Chondrocyte (in vitro differentiated cells): ENCODE measurements at regions not wholly inside any gene's neighbourhood (a gene's known extent, or its start where the extent isn't known, plus 50 kb on each side); places are given as distances from the start of the nearest gene placed in this dataset.

ENCODE experiments used
- DNase-seq: peaks from one replicate; pipeline ENCODE4 v3.0.0; 2021; ENCODE audit warnings: mixed read lengths, low spot score
- H3K27ac Mint-ChIP-seq: one replicate; pipeline ENCODE4 v1.8.0; 2021; ENCODE audit warnings: mild to moderate bottlenecking, moderate library complexity, mixed read lengths; ENCODE audit not compliant: unreplicated experiment
- H3K27me3 Mint-ChIP-seq: 2 replicates; pipeline ENCODE4 v1.8.0; 2021; ENCODE audit warnings: low read depth, mixed read lengths
- H3K36me3 Mint-ChIP-seq: 2 replicates; pipeline ENCODE4 v1.8.0; 2021; ENCODE audit warnings: low read depth, mixed read lengths
- H3K4me1 Mint-ChIP-seq: 2 replicates; pipeline ENCODE4 v1.8.0; 2021; ENCODE audit warnings: low read depth, mild to moderate bottlenecking, mixed read lengths
- H3K4me3 Mint-ChIP-seq: one replicate; pipeline ENCODE4 v1.8.0; 2021; ENCODE audit warnings: mild to moderate bottlenecking, moderate library complexity, mixed read lengths; ENCODE audit not compliant: unreplicated experiment
- H3K9me3 Mint-ChIP-seq: 2 replicates; pipeline ENCODE4 v1.8.0; 2021; ENCODE audit warnings: low read depth, mixed read lengths
- TF ChIP-seq, protein P1 (sequence below): fragments of 200-600 bp; sonication (generic); IDR thresholded peaks from 2 replicates; pipeline ENCODE4 v1.5.0; 2021; ENCODE audit warnings: antibody characterized with exemption, mild to moderate bottlenecking, moderate library complexity

DNA sequence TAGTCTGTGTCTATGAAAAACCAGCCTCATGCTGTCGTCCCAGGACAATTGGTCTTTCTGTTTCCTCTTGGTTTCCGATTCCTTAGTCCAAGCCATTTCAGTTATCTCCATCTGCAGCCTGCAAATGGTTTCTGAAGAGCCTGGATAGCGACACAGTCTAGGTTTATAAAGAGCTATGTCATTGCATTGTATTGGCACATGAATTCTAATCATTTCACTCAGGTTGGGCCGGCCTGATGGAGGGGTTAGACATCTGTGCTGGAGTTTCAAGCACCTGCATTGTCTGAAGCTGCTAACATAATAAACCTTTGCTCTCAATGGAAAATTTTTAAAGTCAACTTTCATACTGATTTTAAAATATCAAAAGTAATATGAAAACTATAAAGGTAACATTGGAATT, 232.6 kb upstream of the MAP3K7 start:
- no peak overlapping the region for H3K4me3 Mint-ChIP-seq
- H3K9me3 Mint-ChIP-seq, result peaks cover 5% of the 10 kb centered on the region
- no peak overlapping the region for H3K27ac Mint-ChIP-seq
- DNase-seq, result no peak
- peaks cover 5% of the 10 kb centered on the region for H3K27me3 Mint-ChIP-seq
- TF ChIP-seq, protein P1, sequence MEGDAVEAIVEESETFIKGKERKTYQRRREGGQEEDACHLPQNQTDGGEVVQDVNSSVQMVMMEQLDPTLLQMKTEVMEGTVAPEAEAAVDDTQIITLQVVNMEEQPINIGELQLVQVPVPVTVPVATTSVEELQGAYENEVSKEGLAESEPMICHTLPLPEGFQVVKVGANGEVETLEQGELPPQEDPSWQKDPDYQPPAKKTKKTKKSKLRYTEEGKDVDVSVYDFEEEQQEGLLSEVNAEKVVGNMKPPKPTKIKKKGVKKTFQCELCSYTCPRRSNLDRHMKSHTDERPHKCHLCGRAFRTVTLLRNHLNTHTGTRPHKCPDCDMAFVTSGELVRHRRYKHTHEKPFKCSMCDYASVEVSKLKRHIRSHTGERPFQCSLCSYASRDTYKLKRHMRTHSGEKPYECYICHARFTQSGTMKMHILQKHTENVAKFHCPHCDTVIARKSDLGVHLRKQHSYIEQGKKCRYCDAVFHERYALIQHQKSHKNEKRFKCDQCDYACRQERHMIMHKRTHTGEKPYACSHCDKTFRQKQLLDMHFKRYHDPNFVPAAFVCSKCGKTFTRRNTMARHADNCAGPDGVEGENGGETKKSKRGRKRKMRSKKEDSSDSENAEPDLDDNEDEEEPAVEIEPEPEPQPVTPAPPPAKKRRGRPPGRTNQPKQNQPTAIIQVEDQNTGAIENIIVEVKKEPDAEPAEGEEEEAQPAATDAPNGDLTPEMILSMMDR, result no peak
- H3K4me1 Mint-ChIP-seq, result no peaks in the 10 kb centered on the region
- no peaks in the 10 kb centered on the region for H3K36me3 Mint-ChIP-seq

DNA sequence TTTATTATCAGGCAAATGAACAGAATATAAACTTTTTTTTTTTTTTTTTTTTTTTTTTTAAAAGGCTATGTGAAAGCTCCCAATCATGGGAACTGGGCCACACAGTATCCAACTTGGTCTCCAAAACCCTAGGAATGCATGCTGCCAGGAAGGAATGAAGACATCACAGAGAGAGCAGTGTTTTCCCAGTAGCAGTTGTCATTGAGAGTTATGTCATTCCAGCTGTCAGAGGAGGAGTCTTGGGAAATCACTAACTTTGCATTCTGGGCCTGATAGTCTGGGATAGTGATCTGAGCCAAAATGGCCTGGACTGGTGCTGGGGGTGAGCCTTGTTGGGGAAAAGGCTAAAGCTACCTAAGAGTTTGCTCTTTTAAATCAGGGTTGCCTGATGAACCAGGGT, 231.3 kb upstream of the MAP3K7 start:
- no peaks in the 10 kb centered on the region for H3K36me3 Mint-ChIP-seq
- H3K4me3 Mint-ChIP-seq, result no peak overlapping the region
- no peak for DNase-seq
- TF ChIP-seq, protein P1, result no peak
- H3K27ac Mint-ChIP-seq, result no peak overlapping the region
- no peaks in the 10 kb centered on the region for H3K4me1 Mint-ChIP-seq
- peaks cover 3% of the 10 kb centered on the region for H3K27me3 Mint-ChIP-seq
- peaks cover 13% of the 10 kb centered on the region for H3K9me3 Mint-ChIP-seq

DNA sequence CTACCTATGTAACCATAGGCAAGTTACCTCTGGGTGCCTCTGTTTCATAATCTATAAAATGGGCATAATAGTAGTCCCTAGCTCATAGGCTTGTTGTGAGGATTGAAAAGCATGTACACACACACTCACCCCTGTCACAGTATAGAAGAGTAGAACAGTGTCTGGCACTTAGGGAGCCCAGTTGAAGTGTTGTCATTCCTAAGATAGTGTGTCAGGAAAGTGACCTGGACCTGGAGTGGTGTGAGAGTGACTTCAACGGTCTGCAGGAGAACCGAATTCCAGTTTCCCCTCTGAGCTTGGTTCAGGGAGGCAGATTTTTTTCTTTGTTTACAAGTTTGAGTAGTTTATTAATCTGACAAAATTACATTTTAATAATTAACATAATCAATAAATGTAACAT, 229.9 kb upstream of the MAP3K7 start:
- H3K36me3 Mint-ChIP-seq, result no peaks in the 10 kb centered on the region
- peaks cover 3% of the 10 kb centered on the region for H3K27me3 Mint-ChIP-seq
- H3K27ac Mint-ChIP-seq, result no peak overlapping the region

DNA sequence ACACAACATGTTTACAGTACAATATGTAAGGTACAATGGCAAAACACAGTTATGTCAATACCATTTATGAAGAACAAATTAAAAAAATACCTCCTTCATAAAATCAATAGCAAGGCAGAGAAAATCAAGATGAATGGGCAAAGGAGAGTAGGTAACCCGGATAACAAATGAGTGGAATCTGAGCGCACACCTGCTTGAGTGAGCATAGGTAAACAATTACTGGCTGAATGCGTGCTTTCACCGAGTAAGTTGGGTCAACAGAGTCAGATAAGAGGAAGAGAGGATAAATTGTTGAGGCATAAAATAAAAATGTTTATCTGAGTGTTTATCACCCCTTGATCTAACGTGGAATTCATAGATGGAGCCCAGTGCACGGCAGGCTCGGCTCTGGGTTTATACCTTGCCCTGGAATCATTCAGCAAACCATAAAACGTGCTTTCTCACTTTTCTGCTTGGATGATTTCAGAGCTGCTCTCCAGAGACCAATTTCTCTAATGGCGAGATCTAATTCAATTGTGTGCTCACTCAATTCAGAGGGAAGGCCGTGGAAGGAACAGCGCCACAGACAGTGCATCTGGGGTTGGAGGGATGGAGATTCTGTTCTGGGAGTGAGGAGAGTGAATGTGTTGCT, 224.8 kb upstream of the MAP3K7 start:
- no peaks in the 10 kb centered on the region for H3K4me1 Mint-ChIP-seq
- H3K9me3 Mint-ChIP-seq, result peaks cover 13% of the 10 kb centered on the region
- H3K27me3 Mint-ChIP-seq, result peaks cover 4% of the 10 kb centered on the region
- H3K4me3 Mint-ChIP-seq, result no peak overlapping the region
- no peak for DNase-seq
- TF ChIP-seq, protein P1, result no peak
- no peaks in the 10 kb centered on the region for H3K36me3 Mint-ChIP-seq
- no peak overlapping the region for H3K27ac Mint-ChIP-seq

More for the DNA sequence above, 229.9 kb upstream of the MAP3K7 start:
- TF ChIP-seq, protein P1, result no peak
- Mint-ChIP-seq H3K9me3 (peaks cover 13% of the 10 kb centered on the region), H3K4me3 (no peak overlapping the region), H3K4me1 (no peaks in the 10 kb centered on the region)
- no peak for DNase-seq

DNA sequence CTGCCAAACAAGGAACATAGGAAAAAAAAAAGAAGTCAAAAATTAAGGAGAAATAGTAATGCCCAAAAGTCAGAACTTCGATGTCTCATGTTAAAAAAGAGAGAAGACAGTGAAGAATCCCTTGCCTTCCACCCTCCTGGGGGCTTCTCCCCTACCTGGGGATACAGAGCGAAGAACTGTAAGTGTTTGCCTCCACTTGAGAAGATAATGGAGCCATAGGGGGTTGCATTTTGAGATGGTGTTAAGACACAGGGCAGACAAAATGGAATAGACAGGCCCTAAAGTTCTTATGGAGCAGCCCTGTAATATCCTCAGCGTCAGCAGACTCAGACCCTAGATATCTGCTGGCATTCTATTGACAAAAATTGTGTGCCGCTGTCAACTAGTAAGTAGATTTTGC, 222.2 kb upstream of the MAP3K7 start:
- TF ChIP-seq, protein P1, result no peak
- no peaks in the 10 kb centered on the region for H3K4me1 Mint-ChIP-seq
- H3K9me3 Mint-ChIP-seq, result peaks cover 4% of the 10 kb centered on the region
- H3K36me3 Mint-ChIP-seq, result no peaks in the 10 kb centered on the region
- H3K27ac Mint-ChIP-seq, result no peak overlapping the region
- peaks cover 3% of the 10 kb centered on the region for H3K27me3 Mint-ChIP-seq
- no peak for DNase-seq
- H3K4me3 Mint-ChIP-seq, result no peak overlapping the region
